GM12878 (cell line): ENCODE measurements at regions not wholly inside any gene's neighbourhood (a gene's known extent, or its start where the extent isn't known, plus 50 kb on each side); places are given as distances from the start of the nearest gene placed in this dataset.
A peak's percentile ranks its signal among the peaks of the same experiment; 100 is the strongest.

ENCODE experiments used
- ATAC-seq: fragments of 200-7000 bp; cut with Tn5 transposase; 3 replicates; pipeline ENCODE4 v1.9.1; 2020; ENCODE audit warnings: mild to moderate bottlenecking, moderate library complexity
- BruUV-seq: library from RNA; stranded (reverse); fragments of 400-500 nt; replicated peaks from 2 replicates; lab custom pipeline; 2021; lab: Mats Ljungman, UMichigan
- CTCF ChIA-PET: fragments of 300-600 bp; sonication (Branson Sonifier 250); formaldehyde crosslinking; extraction: SDS; loops from one replicate; lab custom pipeline; 2021; ENCODE audit warnings: inconsistent platforms; lab: Yijun Ruan, JAX
- POLR2A ChIA-PET: fragments of 350-600 bp; formaldehyde crosslinking; extraction: SDS; loops from one replicate; lab custom pipeline; 2021; ENCODE audit warnings: inconsistent platforms; lab: Charles Lee
- RAD21 ChIA-PET: fragments of 300-600 bp; sonication (Branson Sonifier 250); formaldehyde crosslinking; loops from one replicate; lab custom pipeline; 2023; ENCODE audit warnings: antibody characterized with exemption; ENCODE audit not compliant: unreplicated experiment; lab: Charles Lee
- SMC1A ChIA-PET: fragments of 300-600 bp; sonication (Branson Sonifier 250); formaldehyde crosslinking; loops from one replicate; lab custom pipeline; 2023; ENCODE audit not compliant: unreplicated experiment, uncharacterized antibody; lab: Charles Lee
- DNase-seq: peaks from one replicate; pipeline ENCODE4 v3.0.0-alpha.2; 2011; ENCODE audit warnings: low read depth, low spot score
- FAIRE-seq: peaks from 3 replicates; lab custom pipeline; 2011; peaks lifted over from hg19 to GRCh38; lab: Jason Lieb, UNC
- H2AFZ ChIP-seq: 2 replicates; pipeline ENCODE4 v1.6.0; 2011; ENCODE audit warnings: low read depth, low read length, control low read depth; ENCODE audit not compliant: control insufficient read depth
- H3K27ac ChIP-seq: 2 replicates; pipeline ENCODE4 v1.5.1; 2011; ENCODE audit warnings: control low read depth; ENCODE audit not compliant: control insufficient read depth, insufficient read depth
- H3K27me3 ChIP-seq, 2 experiments: replicated peaks in 1 of 2; 2 replicates each; pipeline versions ENCODE4 v1.6.0 to v1.6.1; 2011; ENCODE audit warnings: low read length in 1 of 2; ENCODE audit not compliant: control insufficient read depth in 2 of 2, insufficient read depth in 2 of 2
- H3K36me3 ChIP-seq, 2 experiments: 2 replicates each; pipeline ENCODE4 v1.5.1; 2011; ENCODE audit warnings: low read length in 1 of 2; ENCODE audit not compliant: control insufficient read depth in 2 of 2, insufficient read depth in 2 of 2
- H3K4me1 ChIP-seq: 2 replicates; pipeline ENCODE4 v1.6.1; 2011; ENCODE audit warnings: mild to moderate bottlenecking, low read length, moderate library complexity, mixed read lengths; ENCODE audit not compliant: control insufficient read depth, insufficient read depth
- H3K4me2 ChIP-seq: 2 replicates; pipeline ENCODE4 v1.6.0; 2011; ENCODE audit warnings: control low read depth; ENCODE audit not compliant: control insufficient read depth, insufficient read depth
- H3K4me3 ChIP-seq: fragments of 200-600 bp; sonication (generic); 2 replicates; pipeline ENCODE4 v1.5.1; 2016
- H3K79me2 ChIP-seq: 2 replicates; pipeline ENCODE4 v1.6.0; 2011; ENCODE audit warnings: low read length; ENCODE audit not compliant: control insufficient read depth, insufficient read depth
- H3K9ac ChIP-seq: 2 replicates; pipeline ENCODE4 v1.8.0; 2011; ENCODE audit warnings: low read length, control low read depth, mixed read lengths; ENCODE audit not compliant: control insufficient read depth, insufficient read depth
- H3K9me3 ChIP-seq: replicated peaks from 3 replicates; pipeline ENCODE4 v1.5.1; 2011; ENCODE audit warnings: mild to moderate bottlenecking, low read length; ENCODE audit not compliant: control insufficient read depth, insufficient read depth
- H4K20me1 ChIP-seq: 2 replicates; pipeline ENCODE4 v1.6.0; 2011; ENCODE audit not compliant: control insufficient read depth, insufficient read depth
- BHLHE40 ChIP-seq, 2 experiments: fragments of 450-650 bp in 1 of 2; IDR thresholded peaks; 2 replicates each; pipeline ENCODE4 v1.6.1; 2011 to 2017; ENCODE audit warnings: low read depth in 2 of 2, borderline replicate concordance in 1 of 2, improper control_type of control experiment in 1 of 2, low read length in 1 of 2, mild to moderate bottlenecking in 1 of 2
- EED ChIP-seq: sonication (generic); IDR thresholded peaks from 2 replicates; pipeline ENCODE4 v1.6.1; 2016; ENCODE audit warnings: antibody characterized with exemption, low read depth
- WGBS: methylation state at CpG from one replicate; pipeline ENCODE4 v1.1.6; 2016; ENCODE audit warnings: low lambda C conversion rate; ENCODE audit not compliant: insufficient replicate concordance, insufficient coverage; ENCODE audit errors: missing lambda C conversion rate; 5-methylcytosine and 5-hydroxymethylcytosine counted together
- in situ Hi-C: fragments of 300-500 bp; cut with MboI; formaldehyde crosslinking; loops from 9 replicates; pipeline ENCODE4 v1.14.3; 2018; ENCODE audit warnings: mixed read lengths
- intact Hi-C: fragments of 100-400 bp; cut with micrococcal nuclease; formaldehyde crosslinking; loops from one replicate; pipeline ENCODE4 v1.14.2; 2022; ENCODE audit not compliant: unreplicated experiment
- TF ChIP-seq, protein P1 (sequence below), 3 experiments: IDR thresholded peaks in 2 of 3; conservative IDR thresholded peaks in 1 of 3; 2 replicates each; pipeline ENCODE4 v1.5.1; 2011; ENCODE audit warnings: low read depth in 3 of 3, low read length in 3 of 3, mild to moderate bottlenecking in 3 of 3, control low read depth in 2 of 3, moderate library complexity in 2 of 3, inconsistent platforms in 1 of 3, mixed read lengths in 1 of 3; ENCODE audit not compliant: control insufficient read depth in 2 of 3, insufficient read depth in 1 of 3; ENCODE audit errors: extremely low read depth in 1 of 3
- TF ChIP-seq, protein P2 (sequence below): IDR thresholded peaks from 2 replicates; pipeline ENCODE4 v1.6.1; 2012; ENCODE audit warnings: low read depth, low read length, improper control_type of control experiment

DNA sequence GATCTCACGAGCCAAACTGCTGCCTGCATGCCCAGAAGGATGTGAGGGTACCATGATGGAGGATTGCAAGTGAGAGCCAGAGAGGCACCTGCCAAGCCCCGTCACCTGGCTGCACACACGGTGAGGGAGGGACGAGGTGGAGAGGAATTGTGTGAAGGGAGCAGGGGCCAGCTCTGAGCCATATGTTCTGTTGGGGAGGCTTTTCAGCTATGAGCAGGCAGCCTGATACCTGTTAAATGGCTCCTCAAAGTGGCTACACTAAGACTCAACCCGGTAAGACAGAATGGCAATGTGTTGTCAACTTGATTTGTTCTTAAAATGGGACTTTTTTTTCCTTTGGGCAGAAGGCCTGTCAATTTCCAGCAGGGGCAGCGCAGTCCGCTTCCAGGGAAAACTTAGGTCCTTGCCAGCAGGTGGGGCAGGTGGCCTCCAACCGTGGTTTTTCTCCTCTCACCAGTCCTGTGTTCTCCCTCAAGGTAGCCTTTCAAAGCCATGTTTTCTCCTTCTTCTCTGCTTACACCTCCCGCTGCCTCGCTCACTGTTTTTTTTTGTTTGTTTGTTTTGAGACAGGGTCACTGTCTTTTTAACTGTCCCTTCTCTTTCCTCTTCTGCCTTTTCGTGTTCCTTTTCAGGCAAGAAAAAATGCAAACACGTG is 57.7 kb upstream of the ZNRF2 start:
- FAIRE-seq (no peak), DNase-seq (no peak)
- peaks cover 25% of the 10 kb centered on the region for H3K4me1 ChIP-seq
- RAD21 ChIA-PET, result interaction anchor here (0.6 to 2.9 kb wide), 8 partner anchors 13 to 96 kb away, joined by 3 to 11 read pairs (median 6); no protein-coding TSS in a partner anchor
- TF ChIP-seq, protein P1, sequence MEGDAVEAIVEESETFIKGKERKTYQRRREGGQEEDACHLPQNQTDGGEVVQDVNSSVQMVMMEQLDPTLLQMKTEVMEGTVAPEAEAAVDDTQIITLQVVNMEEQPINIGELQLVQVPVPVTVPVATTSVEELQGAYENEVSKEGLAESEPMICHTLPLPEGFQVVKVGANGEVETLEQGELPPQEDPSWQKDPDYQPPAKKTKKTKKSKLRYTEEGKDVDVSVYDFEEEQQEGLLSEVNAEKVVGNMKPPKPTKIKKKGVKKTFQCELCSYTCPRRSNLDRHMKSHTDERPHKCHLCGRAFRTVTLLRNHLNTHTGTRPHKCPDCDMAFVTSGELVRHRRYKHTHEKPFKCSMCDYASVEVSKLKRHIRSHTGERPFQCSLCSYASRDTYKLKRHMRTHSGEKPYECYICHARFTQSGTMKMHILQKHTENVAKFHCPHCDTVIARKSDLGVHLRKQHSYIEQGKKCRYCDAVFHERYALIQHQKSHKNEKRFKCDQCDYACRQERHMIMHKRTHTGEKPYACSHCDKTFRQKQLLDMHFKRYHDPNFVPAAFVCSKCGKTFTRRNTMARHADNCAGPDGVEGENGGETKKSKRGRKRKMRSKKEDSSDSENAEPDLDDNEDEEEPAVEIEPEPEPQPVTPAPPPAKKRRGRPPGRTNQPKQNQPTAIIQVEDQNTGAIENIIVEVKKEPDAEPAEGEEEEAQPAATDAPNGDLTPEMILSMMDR (IDR thresholded peaks at IDR 0.05 in 2 of 3, conservative IDR thresholded peaks at IDR 0.05 in 1 of 3; ENCODE audit: control insufficient read depth in 2 of 3, extremely low read depth in 1 of 3, insufficient read depth in 1 of 3, low read depth in 3 of 3, low read length in 3 of 3), result peak in 2 of 3 experiments; percentile 10 to 25; a peak in 1 of 6 replicates
- TF ChIP-seq EED, result no peak
- TF ChIP-seq, all 136 proteins: peak for 1
- 91% methylated on average over 12 of the region's 12 CpGs for WGBS
- BruUV-seq, result no TSS peak
- intact Hi-C loops, result loop anchor here (2.0 to 5.0 kb wide), 2 partner anchors 50 to 64 kb away; no protein-coding TSS in a partner anchor
- H3K4me2 ChIP-seq, result no peak overlapping the region
- H3K27ac ChIP-seq, result no peak overlapping the region
- POLR2A ChIA-PET, result interaction anchor here (1.0 to 1.1 kb wide), 2 partner anchors 46 to 47 kb away, joined by 4 to 5 read pairs; no protein-coding TSS in a partner anchor
- no peaks in the 10 kb centered on the region for H3K36me3 ChIP-seq
- in situ Hi-C loops, result no loop called here
- SMC1A ChIA-PET, result interaction anchor here (0.6 to 6.4 kb wide), 15 partner anchors 10 to 252 kb away, joined by 3 to 41 read pairs (median 3); partner anchors contain the start of gene NOD1
- no peak overlapping the region for H3K4me3 ChIP-seq
- H4K20me1 ChIP-seq, result no peaks in the 10 kb centered on the region
- CTCF ChIA-PET, result interaction anchor here (0.7 to 3.5 kb wide), 6 partner anchors 10 to 52 kb away, joined by 3 to 15 read pairs (median 4); no protein-coding TSS in a partner anchor
- peaks cover 5% of the 10 kb centered on the region; the same call in 1 of the 3 replicates for H3K9me3 ChIP-seq
- no peaks in the 10 kb centered on the region for H3K79me2 ChIP-seq
- no peak for ATAC-seq
- H2AFZ ChIP-seq, result no peak overlapping the region
- H3K9ac ChIP-seq, result no peak overlapping the region
- no peaks in the 10 kb centered on the region for H3K27me3 ChIP-seq

DNA sequence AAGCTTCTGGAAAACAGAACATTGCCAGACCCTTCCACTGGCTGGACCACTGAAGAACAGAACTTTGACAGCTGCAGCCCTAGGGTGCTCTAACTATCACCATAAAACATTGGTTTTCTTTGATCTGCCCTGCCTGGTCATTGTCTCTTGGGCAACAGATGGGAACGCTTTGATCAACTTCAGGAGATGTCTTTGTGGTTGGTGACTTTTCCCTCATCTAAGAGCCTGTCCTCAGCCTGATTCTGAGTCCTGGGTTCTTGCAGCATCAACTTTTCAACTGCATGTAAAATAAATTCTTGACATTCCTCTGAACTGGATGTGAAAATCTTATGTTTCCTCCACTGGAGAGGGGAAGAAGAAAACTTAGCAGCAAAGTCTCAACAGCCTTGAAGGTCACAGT is 53.1 kb upstream of the ZNRF2 start:
- no peaks in the 10 kb centered on the region for H4K20me1 ChIP-seq
- H3K27me3 ChIP-seq, result no peaks in the 10 kb centered on the region
- WGBS, result 95% methylated on average over 1 of the region's 1 CpG
- ChIA-PET RAD21 (no interaction called here), POLR2A (no interaction called here), CTCF (interaction anchor here (1.2 to 1.3 kb wide), 2 partner anchors 12 to 45 kb away, joined by 3 to 4 read pairs; no protein-coding TSS in a partner anchor), SMC1A (interaction anchor here (0.8 to 1.3 kb wide), 4 partner anchors 17 to 53 kb away, joined by 3 read pairs; no protein-coding TSS in a partner anchor)
- H3K9ac ChIP-seq, result no peak overlapping the region
- ATAC-seq (no peak), FAIRE-seq (no peak), DNase-seq (no peak)
- BruUV-seq, result no TSS peak
- H3K9me3 ChIP-seq, result no peaks in the 10 kb centered on the region
- no peak overlapping the region for H3K4me2 ChIP-seq
- no peak overlapping the region for H3K4me3 ChIP-seq
- in situ Hi-C loops (no loop called here), intact Hi-C loops (no loop called here)
- no peak overlapping the region for H2AFZ ChIP-seq
- H3K79me2 ChIP-seq, result no peaks in the 10 kb centered on the region
- H3K27ac ChIP-seq, result no peak overlapping the region
- no peak for TF ChIP-seq BHLHE40 (IDR thresholded peaks at IDR 0.05; ENCODE audit: borderline replicate concordance in 1 of 2, low read depth in 2 of 2, low read length in 1 of 2)
- TF ChIP-seq, protein P2, sequence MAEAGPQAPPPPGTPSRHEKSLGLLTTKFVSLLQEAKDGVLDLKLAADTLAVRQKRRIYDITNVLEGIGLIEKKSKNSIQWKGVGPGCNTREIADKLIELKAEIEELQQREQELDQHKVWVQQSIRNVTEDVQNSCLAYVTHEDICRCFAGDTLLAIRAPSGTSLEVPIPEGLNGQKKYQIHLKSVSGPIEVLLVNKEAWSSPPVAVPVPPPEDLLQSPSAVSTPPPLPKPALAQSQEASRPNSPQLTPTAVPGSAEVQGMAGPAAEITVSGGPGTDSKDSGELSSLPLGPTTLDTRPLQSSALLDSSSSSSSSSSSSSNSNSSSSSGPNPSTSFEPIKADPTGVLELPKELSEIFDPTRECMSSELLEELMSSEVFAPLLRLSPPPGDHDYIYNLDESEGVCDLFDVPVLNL, result no peak
- peaks cover 6% of the 10 kb centered on the region for H3K4me1 ChIP-seq
- H3K36me3 ChIP-seq, result no peaks in the 10 kb centered on the region
